IMR-90 (cell line): ENCODE measurements at regions not wholly inside any gene's neighbourhood (a gene's known extent, or its start where the extent isn't known, plus 50 kb on each side); places are given as distances from the start of the nearest gene placed in this dataset.

Source experiments
- BHLHE40 ChIP-seq: fragments of 150-350 bp; IDR thresholded peaks from 2 replicates; pipeline ENCODE4 v1.6.1; 2016; ENCODE audit warnings: mild to moderate bottlenecking, low read depth, low read length
- CEBPB ChIP-seq: IDR thresholded peaks from 2 replicates; pipeline ENCODE4 v1.6.1; 2012; ENCODE audit warnings: low read depth, low read length, improper control_type of control experiment
- CHD1 ChIP-seq: IDR thresholded peaks from 2 replicates; pipeline ENCODE4 v1.6.1; 2012; ENCODE audit warnings: low read depth, low read length, improper control_type of control experiment
- MAZ ChIP-seq: IDR thresholded peaks from 2 replicates; pipeline ENCODE4 v1.6.1; 2012; ENCODE audit warnings: low read depth, mild to moderate bottlenecking, low read length, improper control_type of control experiment, moderate library complexity, borderline replicate concordance
- MXI1 ChIP-seq: IDR thresholded peaks from 2 replicates; pipeline ENCODE4 v1.6.1; 2012; ENCODE audit warnings: low read depth, mild to moderate bottlenecking, low read length, moderate library complexity, borderline replicate concordance
- POLR2A ChIP-seq: IDR thresholded peaks from 2 replicates; pipeline ENCODE4 v1.6.1; 2012; ENCODE audit warnings: mild to moderate bottlenecking, low read depth, low read length
- RAD21 ChIP-seq: IDR thresholded peaks from 2 replicates; pipeline ENCODE4 v1.6.1; 2012; ENCODE audit warnings: low read length, improper control_type of control experiment
- RCOR1 ChIP-seq: IDR thresholded peaks from 2 replicates; pipeline ENCODE4 v1.6.1; 2012; ENCODE audit warnings: mild to moderate bottlenecking, low read length, improper control_type of control experiment; ENCODE audit not compliant: insufficient replicate concordance
- RFX5 ChIP-seq: IDR thresholded peaks from 2 replicates; pipeline ENCODE4 v1.8.0; 2012; ENCODE audit warnings: low read depth, mild to moderate bottlenecking, low read length, moderate library complexity
- TF ChIP-seq, protein P1 (sequence below): conservative IDR thresholded peaks from 2 replicates; pipeline ENCODE4 v1.5.1; 2012; ENCODE audit warnings: mild to moderate bottlenecking, low read depth, low read length, improper control_type of control experiment
- TF ChIP-seq, protein P2 (sequence below): fragments of 150-350 bp; IDR thresholded peaks from 2 replicates; pipeline ENCODE4 v1.6.1; 2017; ENCODE audit warnings: mild to moderate bottlenecking, antibody characterized with exemption, low read length, low read depth

DNA sequence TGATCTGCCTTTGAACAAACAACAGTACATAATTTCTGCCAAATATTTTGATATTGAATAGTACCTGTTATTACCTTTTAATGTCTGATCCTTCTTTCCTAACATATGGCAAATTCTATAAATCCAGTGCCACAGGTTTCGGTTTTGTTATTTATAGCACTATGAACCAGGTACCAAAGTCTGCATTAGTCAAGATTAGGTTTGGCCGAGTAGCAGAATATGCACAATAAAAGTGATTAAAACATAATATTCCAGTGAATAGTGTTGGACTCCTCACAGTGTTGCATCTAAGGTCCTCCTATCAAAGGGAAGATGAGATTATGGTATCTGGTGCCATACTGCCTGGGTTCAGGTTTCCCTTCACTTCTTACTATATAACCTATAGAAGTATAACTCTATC is 599.0 kb downstream of the ZPLD1 start:
- TF ChIP-seq, protein P1, sequence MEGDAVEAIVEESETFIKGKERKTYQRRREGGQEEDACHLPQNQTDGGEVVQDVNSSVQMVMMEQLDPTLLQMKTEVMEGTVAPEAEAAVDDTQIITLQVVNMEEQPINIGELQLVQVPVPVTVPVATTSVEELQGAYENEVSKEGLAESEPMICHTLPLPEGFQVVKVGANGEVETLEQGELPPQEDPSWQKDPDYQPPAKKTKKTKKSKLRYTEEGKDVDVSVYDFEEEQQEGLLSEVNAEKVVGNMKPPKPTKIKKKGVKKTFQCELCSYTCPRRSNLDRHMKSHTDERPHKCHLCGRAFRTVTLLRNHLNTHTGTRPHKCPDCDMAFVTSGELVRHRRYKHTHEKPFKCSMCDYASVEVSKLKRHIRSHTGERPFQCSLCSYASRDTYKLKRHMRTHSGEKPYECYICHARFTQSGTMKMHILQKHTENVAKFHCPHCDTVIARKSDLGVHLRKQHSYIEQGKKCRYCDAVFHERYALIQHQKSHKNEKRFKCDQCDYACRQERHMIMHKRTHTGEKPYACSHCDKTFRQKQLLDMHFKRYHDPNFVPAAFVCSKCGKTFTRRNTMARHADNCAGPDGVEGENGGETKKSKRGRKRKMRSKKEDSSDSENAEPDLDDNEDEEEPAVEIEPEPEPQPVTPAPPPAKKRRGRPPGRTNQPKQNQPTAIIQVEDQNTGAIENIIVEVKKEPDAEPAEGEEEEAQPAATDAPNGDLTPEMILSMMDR, result no peak
- TF ChIP-seq POLR2A (no peak), RFX5 (no peak), BHLHE40 (no peak), CEBPB (no peak), RAD21 (no peak), RCOR1 (no peak), MAZ (no peak), CHD1 (no peak), MXI1 (no peak)
- TF ChIP-seq, protein P2, sequence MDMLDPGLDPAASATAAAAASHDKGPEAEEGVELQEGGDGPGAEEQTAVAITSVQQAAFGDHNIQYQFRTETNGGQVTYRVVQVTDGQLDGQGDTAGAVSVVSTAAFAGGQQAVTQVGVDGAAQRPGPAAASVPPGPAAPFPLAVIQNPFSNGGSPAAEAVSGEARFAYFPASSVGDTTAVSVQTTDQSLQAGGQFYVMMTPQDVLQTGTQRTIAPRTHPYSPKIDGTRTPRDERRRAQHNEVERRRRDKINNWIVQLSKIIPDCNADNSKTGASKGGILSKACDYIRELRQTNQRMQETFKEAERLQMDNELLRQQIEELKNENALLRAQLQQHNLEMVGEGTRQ, result no peak
